ENCODE measurements at regions not wholly inside any gene's neighbourhood (a gene's known extent, or its start where the extent isn't known, plus 50 kb on each side); places are given as distances from the start of the nearest gene placed in this dataset.

DNA sequence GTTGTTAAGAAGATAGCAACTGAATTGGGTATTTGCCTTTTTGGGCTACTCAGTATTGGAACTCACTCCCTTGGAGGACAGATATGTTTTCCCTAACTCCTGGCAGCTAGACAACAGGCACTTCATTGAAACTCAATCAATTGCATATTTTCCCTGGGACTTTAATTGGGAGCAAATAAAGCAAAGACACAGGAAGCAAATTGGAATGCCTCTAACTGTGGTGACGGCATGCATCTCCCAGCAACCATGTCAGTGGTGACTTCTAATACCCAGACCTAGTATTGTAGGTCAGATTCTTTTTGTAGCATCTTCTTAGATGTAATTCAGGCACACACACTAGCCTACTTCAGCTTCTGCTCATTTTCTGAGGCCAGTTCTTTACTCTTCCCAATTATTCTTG is 164.2 kb upstream of the SETBP1 start:
- no peak overlapping the region for H2AFZ ChIP-seq (ENCODE audit: low read depth, low read length, poor library complexity, severe bottlenecking)
- intact Hi-C loops (cut with micrococcal nuclease) = no loop called here
- CTCF ChIA-PET = no interaction called here
- BruUV-seq (replicated peaks) = no TSS peak
- H3K9me2 ChIP-seq (ENCODE audit: insufficient read depth) = no peaks in the 10 kb centered on the region
- TF ChIP-seq, protein P1, sequence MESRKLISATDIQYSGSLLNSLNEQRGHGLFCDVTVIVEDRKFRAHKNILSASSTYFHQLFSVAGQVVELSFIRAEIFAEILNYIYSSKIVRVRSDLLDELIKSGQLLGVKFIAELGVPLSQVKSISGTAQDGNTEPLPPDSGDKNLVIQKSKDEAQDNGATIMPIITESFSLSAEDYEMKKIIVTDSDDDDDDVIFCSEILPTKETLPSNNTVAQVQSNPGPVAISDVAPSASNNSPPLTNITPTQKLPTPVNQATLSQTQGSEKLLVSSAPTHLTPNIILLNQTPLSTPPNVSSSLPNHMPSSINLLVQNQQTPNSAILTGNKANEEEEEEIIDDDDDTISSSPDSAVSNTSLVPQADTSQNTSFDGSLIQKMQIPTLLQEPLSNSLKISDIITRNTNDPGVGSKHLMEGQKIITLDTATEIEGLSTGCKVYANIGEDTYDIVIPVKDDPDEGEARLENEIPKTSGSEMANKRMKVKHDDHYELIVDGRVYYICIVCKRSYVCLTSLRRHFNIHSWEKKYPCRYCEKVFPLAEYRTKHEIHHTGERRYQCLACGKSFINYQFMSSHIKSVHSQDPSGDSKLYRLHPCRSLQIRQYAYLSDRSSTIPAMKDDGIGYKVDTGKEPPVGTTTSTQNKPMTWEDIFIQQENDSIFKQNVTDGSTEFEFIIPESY (IDR thresholded peaks at IDR 0.05; ENCODE audit: extremely low read depth, insufficient replicate concordance, low read length) = no peak
- TF ChIP-seq, protein P2, sequence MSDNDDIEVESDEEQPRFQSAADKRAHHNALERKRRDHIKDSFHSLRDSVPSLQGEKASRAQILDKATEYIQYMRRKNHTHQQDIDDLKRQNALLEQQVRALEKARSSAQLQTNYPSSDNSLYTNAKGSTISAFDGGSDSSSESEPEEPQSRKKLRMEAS (IDR thresholded peaks at IDR 0.05) = no peak
- TF ChIP-seq TCF7L2 (IDR thresholded peaks at IDR 0.05; ENCODE audit: borderline replicate concordance, extremely low read depth, insufficient read depth, insufficient read length) (no peak), POLR2AphosphoS5 (IDR thresholded peaks at IDR 0.05; ENCODE audit: low read depth, low read length) (no peak), CEBPB (IDR thresholded peaks at IDR 0.05; ENCODE audit: low read depth) (no peak), SRF (IDR thresholded peaks at IDR 0.05; ENCODE audit: low read depth) (no peak), YY1 (IDR thresholded peaks at IDR 0.05; ENCODE audit: extremely low read depth, insufficient replicate concordance, low read depth, low read length) (no peak), RAD21 (IDR thresholded peaks at IDR 0.05; ENCODE audit: low read depth) (no peak), CBX3 (IDR thresholded peaks at IDR 0.05; ENCODE audit: low read depth) (no peak), JUND (IDR thresholded peaks at IDR 0.05) (no peak), FOSL1 (IDR thresholded peaks at IDR 0.05; ENCODE audit: low read depth) (no peak), SIN3A (IDR thresholded peaks at IDR 0.05; ENCODE audit: low read depth) (no peak), SP1 (IDR thresholded peaks at IDR 0.05; ENCODE audit: low read depth) (no peak), ZFX (IDR thresholded peaks at IDR 0.05) (no peak)
- TF ChIP-seq, protein P3, sequence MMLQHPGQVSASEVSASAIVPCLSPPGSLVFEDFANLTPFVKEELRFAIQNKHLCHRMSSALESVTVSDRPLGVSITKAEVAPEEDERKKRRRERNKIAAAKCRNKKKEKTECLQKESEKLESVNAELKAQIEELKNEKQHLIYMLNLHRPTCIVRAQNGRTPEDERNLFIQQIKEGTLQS (IDR thresholded peaks at IDR 0.05) = no peak
- TF ChIP-seq, protein P4, sequence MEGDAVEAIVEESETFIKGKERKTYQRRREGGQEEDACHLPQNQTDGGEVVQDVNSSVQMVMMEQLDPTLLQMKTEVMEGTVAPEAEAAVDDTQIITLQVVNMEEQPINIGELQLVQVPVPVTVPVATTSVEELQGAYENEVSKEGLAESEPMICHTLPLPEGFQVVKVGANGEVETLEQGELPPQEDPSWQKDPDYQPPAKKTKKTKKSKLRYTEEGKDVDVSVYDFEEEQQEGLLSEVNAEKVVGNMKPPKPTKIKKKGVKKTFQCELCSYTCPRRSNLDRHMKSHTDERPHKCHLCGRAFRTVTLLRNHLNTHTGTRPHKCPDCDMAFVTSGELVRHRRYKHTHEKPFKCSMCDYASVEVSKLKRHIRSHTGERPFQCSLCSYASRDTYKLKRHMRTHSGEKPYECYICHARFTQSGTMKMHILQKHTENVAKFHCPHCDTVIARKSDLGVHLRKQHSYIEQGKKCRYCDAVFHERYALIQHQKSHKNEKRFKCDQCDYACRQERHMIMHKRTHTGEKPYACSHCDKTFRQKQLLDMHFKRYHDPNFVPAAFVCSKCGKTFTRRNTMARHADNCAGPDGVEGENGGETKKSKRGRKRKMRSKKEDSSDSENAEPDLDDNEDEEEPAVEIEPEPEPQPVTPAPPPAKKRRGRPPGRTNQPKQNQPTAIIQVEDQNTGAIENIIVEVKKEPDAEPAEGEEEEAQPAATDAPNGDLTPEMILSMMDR (IDR thresholded peaks at IDR 0.05 in 2 of 3, conservative IDR thresholded peaks at IDR 0.05 in 1 of 3; ENCODE audit: borderline replicate concordance in 1 of 3, insufficient read depth in 1 of 3, low read depth in 2 of 3, low read length in 2 of 3) = no peak
- TF ChIP-seq, protein P5, sequence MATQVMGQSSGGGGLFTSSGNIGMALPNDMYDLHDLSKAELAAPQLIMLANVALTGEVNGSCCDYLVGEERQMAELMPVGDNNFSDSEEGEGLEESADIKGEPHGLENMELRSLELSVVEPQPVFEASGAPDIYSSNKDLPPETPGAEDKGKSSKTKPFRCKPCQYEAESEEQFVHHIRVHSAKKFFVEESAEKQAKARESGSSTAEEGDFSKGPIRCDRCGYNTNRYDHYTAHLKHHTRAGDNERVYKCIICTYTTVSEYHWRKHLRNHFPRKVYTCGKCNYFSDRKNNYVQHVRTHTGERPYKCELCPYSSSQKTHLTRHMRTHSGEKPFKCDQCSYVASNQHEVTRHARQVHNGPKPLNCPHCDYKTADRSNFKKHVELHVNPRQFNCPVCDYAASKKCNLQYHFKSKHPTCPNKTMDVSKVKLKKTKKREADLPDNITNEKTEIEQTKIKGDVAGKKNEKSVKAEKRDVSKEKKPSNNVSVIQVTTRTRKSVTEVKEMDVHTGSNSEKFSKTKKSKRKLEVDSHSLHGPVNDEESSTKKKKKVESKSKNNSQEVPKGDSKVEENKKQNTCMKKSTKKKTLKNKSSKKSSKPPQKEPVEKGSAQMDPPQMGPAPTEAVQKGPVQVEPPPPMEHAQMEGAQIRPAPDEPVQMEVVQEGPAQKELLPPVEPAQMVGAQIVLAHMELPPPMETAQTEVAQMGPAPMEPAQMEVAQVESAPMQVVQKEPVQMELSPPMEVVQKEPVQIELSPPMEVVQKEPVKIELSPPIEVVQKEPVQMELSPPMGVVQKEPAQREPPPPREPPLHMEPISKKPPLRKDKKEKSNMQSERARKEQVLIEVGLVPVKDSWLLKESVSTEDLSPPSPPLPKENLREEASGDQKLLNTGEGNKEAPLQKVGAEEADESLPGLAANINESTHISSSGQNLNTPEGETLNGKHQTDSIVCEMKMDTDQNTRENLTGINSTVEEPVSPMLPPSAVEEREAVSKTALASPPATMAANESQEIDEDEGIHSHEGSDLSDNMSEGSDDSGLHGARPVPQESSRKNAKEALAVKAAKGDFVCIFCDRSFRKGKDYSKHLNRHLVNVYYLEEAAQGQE (IDR thresholded peaks at IDR 0.05; ENCODE audit: low read depth) = no peak
- H3K4me3 ChIP-seq (replicated peaks in 1 of 2; ENCODE audit: low read depth in 1 of 2, low read length in 2 of 2) = no peak overlapping the region
- no peak overlapping the region for H3K4me2 ChIP-seq (ENCODE audit: low read length)
- RAD21 ChIA-PET (ENCODE audit: low non-redundant PET in 1 of 2, low total read pairs in 2 of 2, uncharacterized antibody in 2 of 2, unreplicated experiment in 2 of 2) = no interaction called here
- H3K27ac ChIP-seq (ENCODE audit: low read depth, low read length) = no peak overlapping the region
- H3K27me3 ChIP-seq (ENCODE audit: insufficient read depth, low read length) = no peaks in the 10 kb centered on the region
- ATAC-seq (no peak), DNase-seq (ENCODE audit: low read depth, low spot score) (no peak)
- no peaks in the 10 kb centered on the region for H3K4me1 ChIP-seq (ENCODE audit: control insufficient read depth in 1 of 2, insufficient read depth in 2 of 2, low read length in 2 of 2)
- H3K79me2 ChIP-seq (ENCODE audit: insufficient read depth, low read length) = no peaks in the 10 kb centered on the region
- no peak overlapping the region for H3K9ac ChIP-seq (ENCODE audit: low read length)
- H3K36me3 ChIP-seq (ENCODE audit: control insufficient read depth in 1 of 2, insufficient read depth in 2 of 2, low read length in 2 of 2) = no peaks in the 10 kb centered on the region; a peak in 1 of 4 replicates
- POLR2A ChIA-PET = no interaction called here
- H4K20me1 ChIP-seq (ENCODE audit: insufficient read depth) = no peaks in the 10 kb centered on the region
- peaks cover 8 to 26% of the 10 kb centered on the region in 2 experiments; a peak in 2 of 4 replicates for H3K9me3 ChIP-seq (ENCODE audit: control insufficient read depth in 1 of 2, insufficient read depth in 1 of 2, low read depth in 1 of 2, low read length in 2 of 2)

Data from HCT116 (cell line).